ENCODE measurements at regions not wholly inside any gene's neighbourhood (a gene's known extent, or its start where the extent isn't known, plus 50 kb on each side); places are given as distances from the start of the nearest gene placed in this dataset.

- TF ChIP-seq POLR2A (IDR thresholded peaks at IDR 0.05; ENCODE audit: low read depth, low read length) (no peak), TAF1 (IDR thresholded peaks at IDR 0.05; ENCODE audit: borderline replicate concordance, low read depth, low read length) (no peak)
Measured at GRCh38 chr5:157920828-157921170, 61.9 kb upstream of the CLINT1 start.

Data from GM12892 (cell line).